H1 (cell line): ENCODE measurements at regions not wholly inside any gene's neighbourhood (a gene's known extent, or its start where the extent isn't known, plus 50 kb on each side); places are given as distances from the start of the nearest gene placed in this dataset.

Source experiments
- CTCF ChIA-PET: fragments of 300-600 bp; sonication (Branson Sonifier 250); formaldehyde crosslinking; loops from one replicate; lab custom pipeline; 2021; ENCODE audit not compliant: partially characterized antibody; lab: Charles Lee
- POLR2A ChIA-PET: fragments of 300-600 bp; sonication (Branson Sonifier 250); formaldehyde crosslinking; loops from one replicate; lab custom pipeline; 2021; ENCODE audit warnings: inconsistent platforms; ENCODE audit not compliant: partially characterized antibody; lab: Charles Lee
- DNase-seq, 2 experiments: peaks; one replicate each; pipeline versions ENCODE4 v3.0.0 to v3.0.0-alpha.2; 2010 to 2022; ENCODE audit warnings: low spot score in 2 of 2, low read depth in 1 of 2, mixed read lengths in 1 of 2
- FAIRE-seq: peaks from 2 replicates; lab custom pipeline; 2011; peaks lifted over from hg19 to GRCh38; lab: Jason Lieb, UNC
- H2AFZ ChIP-seq: 2 replicates; pipeline ENCODE4 v1.8.1; 2012; ENCODE audit warnings: low read length, inconsistent platforms
- H2AK5ac ChIP-seq: 2 replicates; pipeline ENCODE4 v1.6.1; 2013; ENCODE audit warnings: low read depth, low read length
- H2BK120ac ChIP-seq: replicated peaks from 2 replicates; pipeline ENCODE3; 2013; ENCODE audit warnings: low read depth, low read length, inconsistent platforms
- H2BK12ac ChIP-seq: 2 replicates; pipeline ENCODE4 v1.6.1; 2013; ENCODE audit warnings: low read depth, low read length
- H2BK15ac ChIP-seq: 2 replicates; pipeline ENCODE4 v1.6.1; 2013; ENCODE audit warnings: low read length
- H2BK20ac ChIP-seq: 2 replicates; pipeline ENCODE4 v1.6.1; 2013; ENCODE audit warnings: low read length
- H2BK5ac ChIP-seq: 2 replicates; pipeline ENCODE4 v1.6.1; 2013; ENCODE audit warnings: low read depth, low read length
- H3K14ac ChIP-seq: 2 replicates; pipeline ENCODE4 v1.6.1; 2013; ENCODE audit warnings: inconsistent platforms; ENCODE audit not compliant: insufficient read length
- H3K18ac ChIP-seq: 2 replicates; pipeline ENCODE4 v1.6.1; 2013; ENCODE audit warnings: low read length; ENCODE audit errors: extremely low read depth
- H3K23ac ChIP-seq: 2 replicates; pipeline ENCODE4 v1.6.1; 2013; ENCODE audit warnings: inconsistent platforms; ENCODE audit not compliant: insufficient read length
- H3K23me2 ChIP-seq: 2 replicates; pipeline ENCODE4 v1.6.1; 2013; ENCODE audit warnings: low read depth, low read length
- H3K27ac ChIP-seq: 2 replicates; pipeline ENCODE4 v1.6.1; 2011; ENCODE audit warnings: low read depth, low read length, inconsistent platforms
- H3K27me3 ChIP-seq, 4 experiments: replicated peaks in 1 of 4; 1 replicate in 1 of 4; 2 replicates in 3 of 4; pipeline versions ENCODE4 v1.6.1 to v1.8.1; 2011 to 2013; ENCODE audit warnings: low read length in 3 of 4, mild to moderate bottlenecking in 3 of 4, inconsistent platforms in 2 of 4, mixed read lengths in 2 of 4, moderate library complexity in 1 of 4; ENCODE audit not compliant: control insufficient read depth in 3 of 4, insufficient read depth in 3 of 4; ENCODE audit errors: extremely low read depth in 1 of 4
- H3K36me3 ChIP-seq, 4 experiments: 2 replicates each; pipeline versions ENCODE4 v1.6.1 to v1.8.1; 2011 to 2013; ENCODE audit warnings: mild to moderate bottlenecking in 4 of 4, low read length in 3 of 4, moderate library complexity in 2 of 4, control low read depth in 1 of 4, inconsistent platforms in 1 of 4; ENCODE audit not compliant: insufficient read depth in 4 of 4, control insufficient read depth in 2 of 4
- H3K4ac ChIP-seq: replicated peaks from 2 replicates; pipeline ENCODE3; 2013; ENCODE audit warnings: low read length, low read depth, mixed read lengths, inconsistent platforms; ENCODE audit not compliant: insufficient read length
- H3K4me1 ChIP-seq, 4 experiments: replicated peaks in 1 of 4; 1 replicate in 1 of 4; 2 replicates in 3 of 4; pipeline versions ENCODE4 v1.6.1 to v1.8.1; 2011 to 2013; ENCODE audit warnings: low read length in 3 of 4, inconsistent platforms in 2 of 4, mixed read lengths in 1 of 4; ENCODE audit not compliant: insufficient read depth in 4 of 4, control insufficient read depth in 3 of 4
- H3K4me2 ChIP-seq, 2 experiments: 2 replicates each; pipeline versions ENCODE4 v1.6.1 to v1.8.1; 2011 to 2013; ENCODE audit warnings: low read depth in 2 of 2, low read length in 2 of 2, control low read depth in 1 of 2, inconsistent platforms in 1 of 2, mild to moderate bottlenecking in 1 of 2; ENCODE audit not compliant: insufficient read depth in 1 of 2
- H3K4me3 ChIP-seq, 4 experiments: fragments of 200-600, 300-600 bp in 1 of 4; sonication (generic), shearing (Covaris generic), sonication (Bioruptor Twin) in 1 of 4; 2 replicates each; pipeline versions ENCODE4 v1.5.1 to v1.8.1; 2011 to 2016; ENCODE audit warnings: low read length in 4 of 4, low read depth in 3 of 4, control low read depth in 2 of 4, inconsistent platforms in 2 of 4, mild to moderate bottlenecking in 2 of 4, mixed read lengths in 1 of 4, moderate library complexity in 1 of 4; ENCODE audit not compliant: insufficient read depth in 2 of 4; ENCODE audit errors: extremely low read depth in 1 of 4
- H3K56ac ChIP-seq: replicated peaks from 2 replicates; pipeline ENCODE3; 2013; ENCODE audit warnings: low read depth, mild to moderate bottlenecking, mixed read lengths, low read length, inconsistent platforms; ENCODE audit not compliant: insufficient read length
- H3K79me1 ChIP-seq: 2 replicates; pipeline ENCODE4 v1.6.1; 2013; ENCODE audit warnings: low read depth, low read length, control low read depth
- H3K79me2 ChIP-seq, 2 experiments: 2 replicates each; pipeline versions ENCODE4 v1.6.1 to v1.8.1; 2012 to 2013; ENCODE audit warnings: low read length in 2 of 2, mild to moderate bottlenecking in 2 of 2, inconsistent platforms in 1 of 2; ENCODE audit not compliant: insufficient read depth in 2 of 2, control insufficient read depth in 1 of 2
- H3K9ac ChIP-seq, 4 experiments: replicated peaks in 1 of 4; 1 replicate in 1 of 4; 2 replicates in 3 of 4; pipeline versions ENCODE4 v1.6.1 to v1.8.1; 2011 to 2013; ENCODE audit warnings: low read depth in 3 of 4, low read length in 3 of 4, control low read depth in 2 of 4, mild to moderate bottlenecking in 2 of 4, moderate library complexity in 2 of 4, inconsistent platforms in 1 of 4; ENCODE audit errors: extremely low read depth in 1 of 4
- H3K9me3 ChIP-seq, 2 experiments: 2 replicates each; pipeline versions ENCODE4 v1.6.1 to v1.8.1; 2012 to 2013; ENCODE audit warnings: mild to moderate bottlenecking in 2 of 2, moderate library complexity in 2 of 2, control low read depth in 1 of 2, inconsistent platforms in 1 of 2, low read depth in 1 of 2, low read length in 1 of 2, mixed read lengths in 1 of 2; ENCODE audit not compliant: insufficient read depth in 2 of 2
- H4K20me1 ChIP-seq, 2 experiments: replicated peaks in 1 of 2; 2 replicates each; pipeline versions ENCODE3 to v1.8.1; 2011 to 2013; ENCODE audit warnings: inconsistent platforms in 2 of 2, low read length in 2 of 2, mild to moderate bottlenecking in 1 of 2; ENCODE audit not compliant: insufficient read depth in 2 of 2, control insufficient read depth in 1 of 2
- H4K5ac ChIP-seq: 2 replicates; pipeline ENCODE4 v1.6.1; 2013; ENCODE audit warnings: low read length, low read depth, mixed read lengths, inconsistent platforms; ENCODE audit not compliant: insufficient read length
- H4K8ac ChIP-seq: 2 replicates; pipeline ENCODE4 v1.8.0; 2013; ENCODE audit warnings: mild to moderate bottlenecking, moderate library complexity, low read length, inconsistent platforms; ENCODE audit not compliant: insufficient read depth; ENCODE audit errors: extremely low read depth
- H4K91ac ChIP-seq: replicated peaks from 2 replicates; pipeline ENCODE3; 2013; ENCODE audit warnings: low read length, mixed read lengths, inconsistent platforms; ENCODE audit not compliant: insufficient read length
- GTF2F1 ChIP-seq: IDR thresholded peaks from 2 replicates; pipeline ENCODE4 v1.6.1; 2012; ENCODE audit warnings: low read depth, low read length, improper control_type of control experiment, borderline replicate concordance
- HDAC6 ChIP-seq: IDR thresholded peaks from one replicate; pipeline ENCODE4 v1.7.1; 2012; ENCODE audit warnings: low read depth, mild to moderate bottlenecking, inconsistent platforms, low read length, moderate library complexity
- JUN ChIP-seq: IDR thresholded peaks from 2 replicates; pipeline ENCODE4 v1.6.1; 2011; ENCODE audit warnings: low read depth, mild to moderate bottlenecking, improper control_type of control experiment, low read length
- PHF8 ChIP-seq: fragments of 200-600 bp; sonication (generic); conservative IDR thresholded peaks from 2 replicates; pipeline ENCODE4 v1.7.1; 2012; ENCODE audit warnings: low read depth, mild to moderate bottlenecking, inconsistent platforms, low read length, moderate library complexity
- SP4 ChIP-seq: IDR thresholded peaks from 2 replicates; pipeline ENCODE4 v1.6.1; 2012; ENCODE audit warnings: low read length, inconsistent platforms
- WGBS, 2 experiments: shearing (Covaris generic) in 1 of 2; methylation state at CpG; one replicate each; pipeline versions ENCODE4 v1.1.6 to v1.1.7; 2013 to 2015; ENCODE audit warnings: low lambda C conversion rate in 2 of 2, mixed read lengths in 2 of 2, inconsistent platforms in 1 of 2, low coverage in 1 of 2, missing lambda C conversion rate in 1 of 2; ENCODE audit not compliant: insufficient replicate concordance in 2 of 2, insufficient coverage in 1 of 2, insufficient read length in 1 of 2; ENCODE audit errors: extremely low coverage in 1 of 2, missing lambda C conversion rate in 1 of 2; 5-methylcytosine and 5-hydroxymethylcytosine counted together

GRCh38 chr2:18795906-18796305 is 206.5 kb upstream of the NT5C1B start:
- POLR2A ChIA-PET = no interaction called here
- WGBS, 2 experiments = 93% methylated on average over 1 of the region's 1 CpG; no CpG with 5 or more reads in 1 of the 2 experiments
- FAIRE-seq = no peak

More at GRCh38 chr2:18795906-18796305, 206.5 kb upstream of the NT5C1B start:
- H2AK5ac ChIP-seq = no peak overlapping the region
- no peak overlapping the region for H4K91ac ChIP-seq
- no peak overlapping the region for H2BK5ac ChIP-seq
- no peaks in the 10 kb centered on the region for H3K79me1 ChIP-seq
- H3K9ac ChIP-seq = no peak overlapping the region
- no peaks in the 10 kb centered on the region for H3K4me1 ChIP-seq
- H2BK20ac ChIP-seq = no peak overlapping the region
- no peak overlapping the region for H3K18ac ChIP-seq
- H2AFZ ChIP-seq = no peak overlapping the region
- no peak overlapping the region for H3K4me3 ChIP-seq
- TF ChIP-seq HDAC6 (no peak), PHF8 (no peak), SP4 (no peak), JUN (no peak), GTF2F1 (no peak)
- no peak overlapping the region for H3K4ac ChIP-seq
- H3K27ac ChIP-seq = no peak overlapping the region
- no peaks in the 10 kb centered on the region for H3K36me3 ChIP-seq
- no peaks in the 10 kb centered on the region for H4K20me1 ChIP-seq
- H3K56ac ChIP-seq = no peak overlapping the region
- no peak overlapping the region for H2BK15ac ChIP-seq
- H3K27me3 ChIP-seq = no peaks in the 10 kb centered on the region
- no peaks in the 10 kb centered on the region for H3K79me2 ChIP-seq
- no peak overlapping the region for H2BK120ac ChIP-seq
- no peak overlapping the region for H4K5ac ChIP-seq
- no peaks in the 10 kb centered on the region for H3K9me3 ChIP-seq
- no peak for DNase-seq
- H3K14ac ChIP-seq = no peak overlapping the region
- no peaks in the 10 kb centered on the region for H3K23me2 ChIP-seq
- no peak overlapping the region for H3K23ac ChIP-seq
- H4K8ac ChIP-seq = no peak overlapping the region
- H2BK12ac ChIP-seq = no peak overlapping the region
- CTCF ChIA-PET = interaction anchor here (1.2 kb wide), 1 partner anchor 555 kb away, joined by 3 read pairs; no protein-coding TSS in a partner anchor
- no peak overlapping the region for H3K4me2 ChIP-seq
